ENCODE measurements at regions not wholly inside any gene's neighbourhood (a gene's known extent, or its start where the extent isn't known, plus 50 kb on each side); places are given as distances from the start of the nearest gene placed in this dataset.

DNA sequence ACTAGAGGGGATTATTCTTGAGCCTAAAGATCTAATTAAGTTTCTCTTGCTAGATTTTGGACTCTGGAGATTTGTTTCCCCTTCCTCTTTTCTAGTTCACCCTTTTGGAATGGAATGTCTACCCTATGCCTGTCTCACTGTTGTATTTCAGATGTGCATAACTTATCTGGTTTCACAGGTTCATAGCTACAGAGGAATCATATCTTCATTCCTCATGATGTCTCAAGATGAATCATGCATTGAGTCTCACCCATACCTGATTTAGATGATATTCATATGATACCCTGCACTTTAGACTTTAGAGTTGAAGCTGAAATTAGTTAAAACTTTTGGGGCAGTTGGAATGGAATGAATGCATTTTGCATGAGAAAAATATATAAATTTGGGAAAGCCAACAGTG is 246.7 kb downstream of the HS3ST1 start:
- DNase-seq: no peak

DNA sequence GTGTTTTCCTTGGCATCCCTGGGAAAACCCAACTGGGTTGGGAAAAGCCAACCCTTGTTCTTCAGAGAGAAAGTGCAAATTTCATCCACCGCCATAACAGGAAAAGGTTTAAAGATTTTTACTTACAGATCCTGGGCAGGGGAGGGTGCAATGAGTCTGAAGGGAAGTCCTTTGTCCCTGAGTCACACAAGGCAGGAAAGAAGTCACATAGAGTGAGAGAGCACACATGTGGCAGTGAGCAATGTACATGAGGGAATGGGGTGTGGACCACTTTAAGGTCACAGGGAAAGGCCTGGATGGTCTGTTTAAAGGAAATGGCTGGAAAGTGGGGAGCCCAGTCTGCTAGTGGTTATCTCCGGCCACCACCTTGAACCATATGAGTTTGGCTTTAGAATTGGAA is 248.9 kb downstream of the HS3ST1 start:
- no peak for DNase-seq

GRCh38 chr4:11178433-11178832 is 250.3 kb downstream of the HS3ST1 start:
- no peak for DNase-seq

DNA sequence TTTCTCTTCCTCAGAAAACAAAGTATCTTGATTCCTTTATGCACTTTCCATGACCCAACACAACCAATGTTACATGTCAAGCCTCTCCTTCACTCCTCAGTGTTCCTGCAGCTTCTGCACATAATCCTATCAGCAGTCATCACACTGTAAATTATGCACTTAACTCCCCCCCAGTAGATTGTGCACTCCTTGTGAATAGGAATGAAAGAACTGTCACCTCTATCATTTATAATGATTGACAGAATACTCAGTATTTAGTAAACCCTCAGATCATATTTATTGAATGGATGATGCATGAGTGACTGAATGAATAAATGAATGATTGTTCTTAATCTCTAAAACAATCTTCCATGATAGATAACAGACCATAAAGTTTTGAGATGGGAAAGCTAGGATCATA is 253.3 kb downstream of the HS3ST1 start:
- no peak for DNase-seq

- DNase-seq: no peak
Observed at GRCh38 chr4:11166606-11167005, 262.1 kb downstream of the HS3ST1 start.

- DNase-seq: no peak
Observed at GRCh38 chr4:11166034-11166433, 262.7 kb downstream of the HS3ST1 start.

- DNase-seq: no peak
Observed at GRCh38 chr4:11165052-11165451, 263.6 kb downstream of the HS3ST1 start.

DNA sequence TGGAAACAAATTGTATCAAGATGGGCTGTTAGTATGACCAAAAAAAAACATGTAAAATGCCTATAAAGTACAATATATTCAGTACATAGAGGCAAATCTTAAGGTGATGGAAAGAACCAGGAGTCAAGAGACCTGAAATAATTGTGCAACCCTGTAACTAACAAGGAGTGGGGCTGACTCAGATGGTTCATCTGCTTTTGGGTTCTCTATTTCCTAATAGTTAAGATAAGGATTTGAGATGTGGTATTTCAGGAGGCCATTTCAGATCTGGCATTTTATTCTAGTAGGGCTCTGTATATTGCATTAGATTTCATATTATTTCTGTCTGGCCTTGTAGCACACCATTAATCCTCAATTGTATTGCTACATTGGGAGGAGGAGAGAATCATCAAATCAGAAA is 268.4 kb downstream of the HS3ST1 start:
- no peak for DNase-seq

GRCh38 chr4:11158971-11159370 is 269.7 kb downstream of the HS3ST1 start:
- peak; percentile 6 to 15 for DNase-seq

GRCh38 chr4:11155208-11155867 is 273.4 kb downstream of the HS3ST1 start:
- no peak for DNase-seq

DNA sequence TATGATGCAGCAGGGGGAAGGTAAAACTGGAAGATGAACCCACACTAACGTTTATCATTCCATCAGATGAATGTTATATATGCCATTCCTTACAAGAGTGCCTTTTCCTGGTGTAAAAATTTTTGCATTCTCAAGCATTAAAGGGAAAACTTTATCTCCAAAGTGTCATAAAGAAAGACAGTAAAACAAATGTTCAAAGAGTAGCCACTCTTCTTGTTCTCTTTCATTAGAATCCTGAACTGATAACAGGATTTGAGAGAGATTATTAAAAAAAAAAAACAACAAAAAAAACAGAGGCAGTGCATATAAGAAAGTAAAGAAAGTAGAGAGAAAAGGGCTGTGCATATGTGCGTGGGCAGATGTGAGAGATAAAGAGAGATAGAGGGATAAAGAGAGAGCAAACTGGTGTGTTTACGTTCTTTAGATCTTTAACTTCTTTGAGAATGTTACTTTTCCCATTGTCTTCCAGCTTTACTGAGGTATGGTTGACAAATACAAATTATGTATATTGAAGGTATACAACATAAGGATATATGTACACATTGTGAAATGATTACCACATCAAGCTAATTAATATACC is 275.4 kb downstream of the HS3ST1 start:
- DNase-seq: no peak

DNA sequence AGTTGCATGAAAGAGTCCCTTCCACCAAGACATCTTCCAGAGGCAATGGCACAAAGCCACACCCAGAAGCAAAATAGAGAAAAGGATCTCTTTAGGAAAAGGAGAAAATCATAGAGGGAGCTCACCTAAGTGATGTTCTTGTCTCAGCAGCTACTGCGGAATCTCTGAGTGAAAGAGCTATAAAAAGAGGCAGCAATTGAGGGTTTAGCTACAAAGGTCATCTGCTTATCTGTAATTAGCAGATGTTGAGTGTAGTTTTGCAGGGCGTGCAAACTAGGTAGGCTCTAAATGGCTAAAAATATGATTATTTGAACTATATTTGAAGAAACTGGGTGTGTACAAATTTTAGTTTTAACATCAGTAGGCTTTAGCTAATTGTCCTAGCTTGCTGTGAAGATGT is 276.0 kb downstream of the HS3ST1 start:
- no peak for DNase-seq

GRCh38 chr4:11151500-11151899 is 277.2 kb downstream of the HS3ST1 start:
- DNase-seq: no peak

GRCh38 chr4:11149612-11150259 is 279.0 kb downstream of the HS3ST1 start:
- no peak for DNase-seq

DNA sequence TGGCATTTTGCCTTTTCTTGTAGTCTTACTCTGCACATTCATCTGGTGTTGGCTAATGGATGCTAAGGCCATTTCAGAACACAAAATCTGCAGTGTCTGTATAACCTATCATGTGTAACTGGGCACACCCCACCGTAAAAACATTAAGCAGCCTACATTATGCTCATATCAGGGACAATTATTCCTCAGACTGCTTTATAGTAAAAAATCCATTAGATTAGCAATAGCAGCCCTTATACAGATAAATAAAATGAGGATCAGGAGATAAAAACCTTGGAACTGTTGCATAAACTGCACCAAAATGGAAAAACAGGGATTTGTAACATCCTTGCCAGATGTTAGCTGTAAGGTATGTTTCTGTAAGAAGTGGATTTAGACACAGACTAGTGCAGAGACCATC is 288.8 kb downstream of the HS3ST1 start:
- no peak for DNase-seq

DNA sequence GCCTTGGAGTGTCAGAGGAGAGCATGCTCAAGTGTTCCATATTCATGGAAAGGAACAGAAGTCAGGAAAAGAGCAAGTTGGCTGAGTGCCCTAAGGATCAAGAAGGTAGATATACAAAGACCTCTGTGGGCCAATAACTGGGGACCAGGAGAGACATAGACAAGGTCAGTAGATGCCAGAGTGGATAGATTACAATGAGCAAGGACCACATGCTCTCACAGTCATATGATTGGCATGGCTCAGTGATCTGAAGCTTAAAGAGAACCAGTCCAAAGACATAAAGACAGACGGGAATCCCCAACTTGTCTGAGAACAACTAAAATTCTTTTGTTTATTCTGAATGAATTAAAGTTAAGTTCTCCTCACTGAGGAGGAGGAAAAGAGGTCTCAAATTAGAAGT is 289.7 kb downstream of the HS3ST1 start:
- no peak for DNase-seq

GRCh38 chr4:11134705-11135104 is 294.0 kb downstream of the HS3ST1 start:
- no peak for DNase-seq

DNA sequence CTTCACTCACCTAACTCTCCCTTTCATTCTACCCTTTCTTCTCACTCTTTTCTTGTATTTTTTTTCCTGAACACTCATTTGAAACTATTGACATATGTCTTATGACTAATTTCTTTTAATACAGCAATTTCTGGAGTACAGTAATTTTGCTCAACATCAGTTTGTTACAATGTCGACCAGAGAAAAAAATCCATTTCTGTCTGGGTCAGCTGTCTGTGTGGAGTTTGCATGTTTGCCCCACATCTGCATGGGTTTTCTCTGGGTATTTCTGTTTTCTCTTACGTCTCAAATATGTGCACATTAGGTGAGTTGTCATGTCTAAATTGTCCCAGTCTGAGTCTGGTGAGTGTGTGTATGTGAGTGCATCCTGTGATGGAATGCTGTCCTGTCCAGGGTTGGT is 294.8 kb downstream of the HS3ST1 start:
- no peak for DNase-seq

DNA sequence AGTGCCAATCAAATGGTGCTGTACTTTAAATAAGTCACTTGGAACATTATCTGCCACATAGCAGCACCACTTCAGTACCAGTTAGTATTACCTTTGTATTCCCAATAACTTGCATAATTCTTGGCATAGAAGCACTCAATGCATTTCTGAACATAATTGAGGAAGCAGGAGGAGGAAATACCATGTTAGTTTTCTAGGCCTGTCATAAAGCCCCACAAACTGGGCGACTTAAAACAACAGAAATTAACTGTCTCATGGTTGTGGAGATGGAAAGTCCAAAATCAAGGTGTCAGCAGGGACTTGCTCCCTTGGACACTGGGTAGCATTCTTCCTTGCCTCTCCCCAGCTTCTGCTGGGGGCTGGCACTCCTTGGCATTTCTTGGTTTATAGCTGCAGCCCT is 296.2 kb downstream of the HS3ST1 start:
- DNase-seq: no peak

DNA sequence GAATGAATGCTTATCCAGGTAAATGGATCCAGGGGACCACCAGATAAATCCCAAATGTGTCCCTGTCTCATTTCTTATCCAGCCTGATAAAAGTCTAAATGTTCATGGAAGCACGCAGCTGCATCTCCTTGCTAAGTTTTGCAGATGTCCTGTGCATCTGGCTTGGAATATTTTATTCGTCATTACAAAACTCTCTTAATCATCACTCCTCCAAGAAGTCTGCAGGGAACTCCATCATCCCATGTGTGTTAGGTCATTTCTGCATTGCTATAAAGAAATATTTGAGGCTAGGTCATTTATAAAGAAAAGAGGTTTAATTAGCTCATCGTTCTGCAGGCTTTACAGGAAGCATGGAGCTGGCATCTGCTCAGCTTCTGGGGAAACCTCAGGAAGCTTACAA is 297.2 kb downstream of the HS3ST1 start:
- DNase-seq: no peak

DNA sequence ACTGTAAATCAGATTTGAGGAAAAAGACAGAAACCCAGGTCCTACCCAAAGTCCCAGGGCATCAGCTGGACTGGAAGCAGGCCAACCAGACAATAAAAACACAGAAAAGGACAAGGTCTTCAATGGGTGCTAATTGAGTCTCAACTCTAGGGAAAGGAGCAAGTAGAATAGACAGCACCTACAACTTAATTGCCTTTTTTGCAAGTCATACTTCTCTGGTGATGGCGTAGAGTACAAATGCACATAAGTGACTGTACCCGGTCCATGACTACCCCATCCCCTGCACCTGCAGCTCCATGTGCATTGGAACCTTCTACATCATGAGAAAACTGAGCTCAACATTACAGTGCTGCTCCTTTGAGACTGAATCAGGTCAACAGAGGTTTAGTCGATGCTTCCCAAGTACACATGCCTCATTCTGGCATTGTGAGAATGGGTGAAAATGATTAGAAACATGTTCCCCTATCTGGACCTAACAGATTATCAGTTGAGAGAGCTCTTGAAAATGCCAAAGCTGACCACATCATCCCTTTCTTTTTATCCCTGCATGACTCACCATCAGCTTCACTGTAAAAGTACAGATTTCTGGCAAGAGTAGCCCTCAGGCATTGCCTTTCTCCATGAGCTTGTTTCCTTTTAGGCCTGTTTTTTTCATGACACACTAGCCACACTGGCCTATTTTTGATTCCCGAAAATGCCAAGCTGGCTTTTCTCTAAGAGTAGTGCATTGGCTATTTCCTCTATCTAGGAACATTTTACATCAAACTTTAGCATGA is 298.3 kb downstream of the HS3ST1 start:
- no peak for DNase-seq

DNA sequence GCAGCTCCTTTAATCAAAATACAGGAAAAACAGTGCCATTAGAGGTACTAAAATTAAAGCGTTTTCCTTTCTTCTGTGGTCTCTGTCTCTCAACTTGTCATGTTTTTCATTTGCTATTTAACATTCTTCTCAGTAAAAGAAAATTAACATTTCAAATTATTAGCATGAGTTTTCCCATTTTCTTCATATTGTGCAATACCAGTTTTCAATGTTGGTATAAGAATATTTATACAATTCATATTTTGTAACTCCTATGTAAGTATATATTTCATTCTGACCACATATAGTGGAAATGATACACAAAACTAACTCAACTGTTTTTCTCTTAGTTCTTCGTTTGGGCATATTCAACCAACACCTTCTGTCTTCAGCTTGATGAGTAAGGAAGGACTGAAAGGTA is 308.3 kb downstream of the HS3ST1 start:
- no peak for DNase-seq

GRCh38 chr4:11119474-11119873 is 309.2 kb downstream of the HS3ST1 start:
- DNase-seq: no peak

DNA sequence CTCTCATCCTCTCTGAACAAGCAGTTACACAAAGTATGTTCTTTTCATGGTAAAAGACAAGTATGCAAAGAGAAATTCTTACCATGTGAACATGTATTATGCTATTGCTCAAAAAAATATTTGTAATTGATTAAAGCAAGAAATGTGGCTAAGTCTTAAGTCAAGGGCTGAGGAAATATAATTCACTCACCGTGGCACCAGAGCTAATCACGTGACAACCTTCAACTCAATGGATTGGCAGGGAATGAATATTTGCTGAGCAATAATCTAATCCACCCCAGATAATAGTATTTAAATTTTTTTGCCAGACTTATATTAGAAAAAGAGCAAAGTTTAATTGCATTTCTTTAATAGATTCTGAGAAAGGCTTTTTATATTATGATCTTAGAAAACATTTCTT is 310.2 kb downstream of the HS3ST1 start:
- no peak for DNase-seq

All from inflammatory macrophage (primary cell).